ENCODE measurements at regions not wholly inside any gene's neighbourhood (a gene's known extent, or its start where the extent isn't known, plus 50 kb on each side); places are given as distances from the start of the nearest gene placed in this dataset.

DNA sequence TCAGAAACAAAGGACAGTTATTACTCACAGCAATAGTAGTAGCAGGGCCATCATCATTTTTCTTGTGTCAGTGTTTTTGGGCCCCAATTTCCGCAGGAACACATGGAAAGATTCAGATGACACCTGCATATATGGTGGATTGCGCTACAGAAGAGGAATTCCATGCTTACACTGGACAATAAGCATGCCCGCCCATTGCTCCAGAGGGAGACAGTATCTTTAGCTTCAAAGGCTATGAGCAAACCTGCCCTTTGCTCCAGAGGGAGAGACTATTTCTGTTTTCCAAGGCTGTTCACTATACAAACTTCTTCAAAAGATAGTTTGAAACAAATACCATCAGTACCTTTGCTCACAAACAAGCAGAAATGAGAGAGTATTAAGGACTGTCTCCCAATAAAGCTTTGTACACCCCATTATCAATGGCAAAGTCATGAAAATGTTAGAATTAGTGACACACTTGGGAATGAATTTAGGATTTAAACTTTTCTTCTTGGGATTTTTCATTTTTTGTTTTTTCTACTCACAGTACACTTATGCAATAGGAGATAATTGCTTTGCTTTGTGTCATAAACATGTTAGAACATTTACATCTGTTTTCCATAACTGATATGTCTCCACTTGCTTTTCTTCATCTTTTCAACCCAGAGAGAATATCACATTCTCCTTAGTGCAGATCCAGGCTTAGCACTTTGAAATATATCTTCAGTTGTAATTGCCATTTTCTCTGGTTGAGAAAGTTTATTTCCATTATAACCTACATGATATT lies 564.5 kb upstream of the ZNF717 start:
- DNase-seq, result no peak

GRCh38 chr3:76352051-76352450 lies 566.7 kb upstream of the ZNF717 start:
- no peak for DNase-seq

- no peak for DNase-seq
These were observed 567.3 kb upstream of the ZNF717 start for GRCh38 chr3:76352511-76353284.

- no peak for DNase-seq
These were observed 568.3 kb upstream of the ZNF717 start for GRCh38 chr3:76353683-76354082.

DNA sequence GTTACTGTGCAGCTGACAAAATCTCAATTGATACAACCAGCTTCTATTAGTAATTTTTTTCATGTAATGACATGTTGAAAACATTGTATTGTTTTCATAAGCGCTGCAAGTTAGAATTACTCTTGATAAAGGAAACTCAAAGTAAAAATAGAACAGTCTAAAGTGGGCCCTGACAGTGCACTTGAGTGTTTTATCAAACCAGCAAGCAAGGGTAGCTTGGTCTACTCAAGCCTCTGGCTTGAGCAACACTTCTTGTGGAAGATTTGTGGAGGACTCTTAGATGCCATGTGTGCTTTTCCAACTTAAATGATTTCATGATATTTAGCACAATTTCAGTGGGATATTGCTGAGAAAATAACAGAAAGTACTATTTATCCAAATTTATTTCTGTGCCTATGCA lies 575.7 kb upstream of the ZNF717 start:
- no peak for DNase-seq

DNA sequence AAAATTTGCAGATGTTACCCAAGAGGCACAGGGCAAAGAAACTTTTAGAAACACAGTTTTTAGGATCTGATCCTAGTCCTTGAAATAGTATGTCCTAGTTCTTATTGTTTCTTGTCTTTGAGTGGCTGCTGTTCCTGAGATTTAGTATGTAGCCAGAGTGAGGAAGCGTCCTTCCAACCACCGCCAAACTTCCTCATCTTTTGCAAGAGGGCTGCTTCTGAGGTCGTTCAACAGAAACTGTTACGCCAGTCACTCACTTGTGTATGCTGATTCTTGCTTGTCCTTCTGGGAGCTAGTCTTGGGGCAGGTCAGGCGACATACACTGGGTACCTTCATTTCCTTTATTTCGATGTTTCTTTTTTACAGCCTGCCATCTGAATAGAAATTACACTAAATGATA lies 577.3 kb upstream of the ZNF717 start:
- DNase-seq, result no peak

GRCh38 chr3:76365275-76365674 lies 579.9 kb upstream of the ZNF717 start:
- peak; percentile 11 for DNase-seq

- DNase-seq, result peak; percentile 85
These were observed 581.9 kb upstream of the ZNF717 start for GRCh38 chr3:76367281-76367680.

- peak; percentile 63 for DNase-seq
These were observed 583.8 kb upstream of the ZNF717 start for GRCh38 chr3:76369170-76369569.

GRCh38 chr3:76370749-76371520 lies 585.6 kb upstream of the ZNF717 start:
- DNase-seq, result no peak

GRCh38 chr3:76372497-76372896 lies 587.1 kb upstream of the ZNF717 start:
- DNase-seq, result no peak

DNA sequence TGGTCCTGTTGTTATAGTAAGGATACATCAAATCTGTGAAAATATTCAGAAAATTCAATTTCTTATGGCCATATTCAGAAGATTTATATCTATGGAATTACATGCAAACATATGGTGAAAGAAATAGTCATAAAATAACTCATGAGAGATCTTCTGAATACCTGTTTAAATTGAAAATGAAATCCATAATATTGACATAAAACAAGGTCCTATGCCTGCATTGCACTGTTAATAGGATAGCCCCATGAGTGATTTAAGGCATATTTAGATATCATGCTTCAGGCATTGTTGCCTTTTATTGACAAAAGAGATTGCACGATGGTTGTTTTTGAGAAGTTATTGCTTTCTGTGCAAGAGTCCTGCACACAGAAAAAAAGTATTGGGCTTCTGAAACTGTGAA lies 591.7 kb upstream of the ZNF717 start:
- DNase-seq, result no peak

- no peak for DNase-seq
These were observed 593.4 kb upstream of the ZNF717 start for GRCh38 chr3:76378789-76379188.

DNA sequence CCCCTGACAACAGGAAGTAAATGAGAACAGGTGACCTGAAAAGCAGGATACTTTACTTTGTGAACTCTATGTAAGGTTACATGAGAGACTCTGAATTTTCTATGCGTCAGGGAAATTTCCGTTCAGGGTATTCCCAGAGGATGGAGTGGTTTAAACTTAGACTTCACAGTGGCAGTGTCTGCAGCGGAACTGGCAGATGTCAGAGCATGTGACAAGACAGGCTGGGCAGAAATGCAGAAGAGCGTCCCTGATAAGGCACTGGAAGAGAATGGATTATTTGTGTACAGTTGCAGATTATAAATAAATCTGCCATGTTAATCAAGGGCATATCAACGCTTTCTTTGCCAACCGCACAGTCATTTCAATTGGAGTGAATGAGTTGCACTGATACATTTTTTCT lies 598.4 kb upstream of the ZNF717 start:
- DNase-seq, result no peak

GRCh38 chr3:76387000-76387399 lies 601.7 kb upstream of the ZNF717 start:
- DNase-seq, result no peak

DNA sequence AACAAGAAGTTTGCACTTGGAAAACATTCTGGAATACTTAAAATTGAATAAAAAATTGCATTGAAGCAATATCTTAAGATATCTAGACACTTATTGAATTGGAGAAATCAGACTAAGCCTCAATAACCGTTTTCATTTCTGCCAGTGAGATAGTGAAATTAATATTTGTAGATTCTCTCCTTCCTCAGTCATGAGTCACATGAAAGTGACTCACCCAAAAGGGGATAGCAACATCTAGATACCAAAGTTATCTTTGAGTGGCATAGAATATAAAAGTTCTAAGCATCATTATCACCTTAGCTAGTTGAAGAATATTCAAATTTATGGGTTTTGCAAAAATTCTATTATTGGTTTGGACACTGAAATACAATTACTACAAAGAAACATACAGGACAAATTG lies 614.8 kb upstream of the ZNF717 start:
- DNase-seq, result no peak

- peak; percentile 40 for DNase-seq
These were observed 617.6 kb upstream of the ZNF717 start for GRCh38 chr3:76402926-76403325.

- DNase-seq, result peak; percentile 22
These were observed 618.2 kb upstream of the ZNF717 start for GRCh38 chr3:76403556-76403955.

DNA sequence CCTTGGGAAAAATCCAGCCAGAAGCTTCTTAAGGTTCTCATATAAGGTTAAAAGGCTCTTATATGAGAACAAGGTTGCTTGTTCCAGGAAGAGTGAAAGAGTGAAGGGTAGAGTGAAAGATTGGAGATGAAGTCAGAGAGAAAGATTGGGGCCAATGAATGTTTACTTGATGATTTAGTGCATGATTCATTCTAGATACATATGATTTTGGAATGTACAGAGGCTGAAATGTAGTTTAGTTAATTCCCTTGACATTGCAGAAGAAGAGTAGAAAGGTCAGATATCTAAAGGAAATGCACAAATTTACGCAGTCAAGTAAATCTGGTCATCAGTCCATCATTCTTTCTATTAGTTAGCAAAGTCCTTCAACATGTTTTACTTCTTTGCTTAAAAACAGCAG lies 619.8 kb upstream of the ZNF717 start:
- DNase-seq, result peak; percentile 48

- DNase-seq, result peak; percentile 30
These were observed 625.5 kb upstream of the ZNF717 start for GRCh38 chr3:76410762-76411281.

DNA sequence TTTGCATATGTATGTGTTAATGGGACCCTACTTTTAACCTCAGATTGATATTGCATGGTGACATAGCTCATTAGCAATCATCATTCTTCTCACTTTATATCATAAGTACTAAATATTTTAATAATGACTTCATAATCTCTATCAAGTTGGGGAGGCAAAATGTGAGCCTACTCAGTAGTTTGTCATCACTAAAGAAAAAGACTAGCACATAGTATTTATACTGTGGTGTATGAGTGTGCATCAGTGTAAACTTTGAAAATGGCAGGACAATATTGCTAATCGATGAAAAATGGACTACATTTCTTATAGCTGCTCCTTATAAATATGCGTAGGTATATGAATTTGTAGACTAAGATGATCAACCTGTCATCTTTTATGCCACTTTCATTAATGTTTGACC lies 624.5 kb upstream of the ROBO2 start:
- DNase-seq, result no peak

DNA sequence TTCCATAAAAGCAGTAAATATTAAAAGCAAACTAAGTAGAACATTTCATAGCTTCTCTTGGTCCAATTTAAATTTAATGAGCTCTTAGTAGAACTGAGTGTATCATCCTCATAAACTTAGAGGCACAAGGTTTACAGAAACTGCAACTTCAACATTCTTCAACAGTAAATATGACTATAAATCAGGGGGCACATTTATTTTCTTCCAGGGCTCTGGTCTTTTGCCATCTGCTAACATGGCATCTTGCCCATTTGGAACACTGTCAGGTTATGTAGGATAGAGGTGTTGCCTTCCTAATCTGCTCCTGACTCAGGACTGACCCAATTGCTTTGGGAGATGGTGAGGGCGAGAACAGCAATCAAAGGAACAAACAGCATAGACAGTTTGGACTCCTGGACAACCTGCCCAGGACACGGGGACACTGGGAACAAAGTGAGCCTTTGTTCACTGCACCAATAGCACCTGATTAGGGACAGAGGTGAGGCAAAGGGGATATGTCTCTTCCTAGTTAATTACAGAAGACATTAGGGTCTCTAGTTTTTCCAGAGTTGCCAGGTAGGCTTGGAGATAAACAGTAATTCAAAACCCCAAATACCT lies 610.2 kb upstream of the ROBO2 start:
- no peak for DNase-seq

DNA sequence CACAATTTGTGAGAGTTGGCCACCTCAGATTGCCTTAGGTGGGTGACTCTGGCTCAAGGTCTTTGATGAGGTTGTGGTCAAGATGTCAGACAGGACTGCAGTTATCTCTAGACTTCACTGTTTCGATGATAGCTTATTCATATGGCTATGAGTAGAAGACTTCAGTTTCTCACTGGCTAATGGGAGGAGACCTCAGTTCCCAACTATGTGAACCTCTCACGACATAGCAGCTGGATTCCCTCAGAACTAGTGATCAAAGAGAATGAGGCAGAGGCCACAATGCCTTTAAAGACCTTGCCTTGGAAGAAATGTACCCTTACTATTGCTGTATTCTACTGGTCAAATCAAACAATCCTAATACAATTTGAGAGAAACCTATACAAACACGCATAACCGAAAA lies 607.5 kb upstream of the ROBO2 start:
- DNase-seq, result no peak

Data from fibroblast of skin of scalp (primary cell).